ENCODE measurements at regions not wholly inside any gene's neighbourhood (a gene's known extent, or its start where the extent isn't known, plus 50 kb on each side); places are given as distances from the start of the nearest gene placed in this dataset.

- no peak for TF ChIP-seq GATA1 (IDR thresholded peaks at IDR 0.05; ENCODE audit: low read depth, low read length)
- TF ChIP-seq POLR2A (IDR thresholded peaks at IDR 0.05; ENCODE audit: low read length), result no peak
- DNase-seq, result no peak
Observed at GRCh38 chr9:121577166-121577565, 74.3 kb upstream of the DAB2IP start.

GRCh38 chr9:121577572-121577971 lies 73.9 kb upstream of the DAB2IP start:
- no peak for TF ChIP-seq GATA1 (IDR thresholded peaks at IDR 0.05; ENCODE audit: low read depth, low read length)
- TF ChIP-seq POLR2A (IDR thresholded peaks at IDR 0.05; ENCODE audit: low read length), result no peak
- no peak for DNase-seq

- TF ChIP-seq GATA1 (IDR thresholded peaks at IDR 0.05; ENCODE audit: low read depth, low read length), result no peak
- TF ChIP-seq POLR2A (IDR thresholded peaks at IDR 0.05; ENCODE audit: low read length), result no peak
- no peak for DNase-seq
Observed at GRCh38 chr9:121581786-121582600, 69.4 kb upstream of the DAB2IP start.

GRCh38 chr9:121582641-121583040 lies 68.8 kb upstream of the DAB2IP start:
- TF ChIP-seq GATA1 (IDR thresholded peaks at IDR 0.05; ENCODE audit: low read depth, low read length), result no peak
- TF ChIP-seq POLR2A (IDR thresholded peaks at IDR 0.05; ENCODE audit: low read length), result no peak
- DNase-seq, result no peak

GRCh38 chr9:121584421-121584820 lies 67.0 kb upstream of the DAB2IP start:
- DNase-seq, result no peak
- TF ChIP-seq GATA1 (IDR thresholded peaks at IDR 0.05; ENCODE audit: low read depth, low read length) (no peak), POLR2A (IDR thresholded peaks at IDR 0.05; ENCODE audit: low read length) (no peak)

GRCh38 chr9:121587863-121588262 lies 63.6 kb upstream of the DAB2IP start:
- TF ChIP-seq GATA1 (IDR thresholded peaks at IDR 0.05; ENCODE audit: low read depth, low read length), result no peak
- no peak for TF ChIP-seq POLR2A (IDR thresholded peaks at IDR 0.05; ENCODE audit: low read length)
- no peak for DNase-seq

GRCh38 chr9:121589986-121590385 lies 61.4 kb upstream of the DAB2IP start:
- TF ChIP-seq POLR2A (IDR thresholded peaks at IDR 0.05; ENCODE audit: low read length) (no peak), GATA1 (IDR thresholded peaks at IDR 0.05; ENCODE audit: low read depth, low read length) (no peak)
- DNase-seq, result no peak

- no peak for TF ChIP-seq POLR2A (IDR thresholded peaks at IDR 0.05; ENCODE audit: low read length)
- no peak for TF ChIP-seq GATA1 (IDR thresholded peaks at IDR 0.05; ENCODE audit: low read depth, low read length)
- no peak for DNase-seq
Observed at GRCh38 chr9:121592265-121592664, 59.2 kb upstream of the DAB2IP start.

GRCh38 chr9:121593066-121593465 lies 58.4 kb upstream of the DAB2IP start:
- TF ChIP-seq GATA1 (IDR thresholded peaks at IDR 0.05; ENCODE audit: low read depth, low read length), result no peak
- no peak for TF ChIP-seq POLR2A (IDR thresholded peaks at IDR 0.05; ENCODE audit: low read length)
- no peak for DNase-seq

GRCh38 chr9:121596515-121596914 lies 54.9 kb upstream of the DAB2IP start:
- no peak for TF ChIP-seq POLR2A (IDR thresholded peaks at IDR 0.05; ENCODE audit: low read length)
- no peak for TF ChIP-seq GATA1 (IDR thresholded peaks at IDR 0.05; ENCODE audit: low read depth, low read length)
- no peak for DNase-seq

- no peak for DNase-seq
- no peak for TF ChIP-seq GATA1 (IDR thresholded peaks at IDR 0.05; ENCODE audit: low read depth, low read length)
- no peak for TF ChIP-seq POLR2A (IDR thresholded peaks at IDR 0.05; ENCODE audit: low read length)
Observed at GRCh38 chr9:121597698-121598166, 53.7 kb upstream of the DAB2IP start.

- TF ChIP-seq POLR2A (IDR thresholded peaks at IDR 0.05; ENCODE audit: low read length) (no peak), GATA1 (IDR thresholded peaks at IDR 0.05; ENCODE audit: low read depth, low read length) (no peak)
- no peak for DNase-seq
Observed at GRCh38 chr9:121598167-121598964, 53.1 kb upstream of the DAB2IP start.

- TF ChIP-seq POLR2A (IDR thresholded peaks at IDR 0.05; ENCODE audit: low read length), result no peak
- no peak for DNase-seq
Observed at GRCh38 chr9:121598965-121599871, 52.2 kb upstream of the DAB2IP start.
